ENCODE measurements at regions not wholly inside any gene's neighbourhood (a gene's known extent, or its start where the extent isn't known, plus 50 kb on each side); places are given as distances from the start of the nearest gene placed in this dataset.

DNA sequence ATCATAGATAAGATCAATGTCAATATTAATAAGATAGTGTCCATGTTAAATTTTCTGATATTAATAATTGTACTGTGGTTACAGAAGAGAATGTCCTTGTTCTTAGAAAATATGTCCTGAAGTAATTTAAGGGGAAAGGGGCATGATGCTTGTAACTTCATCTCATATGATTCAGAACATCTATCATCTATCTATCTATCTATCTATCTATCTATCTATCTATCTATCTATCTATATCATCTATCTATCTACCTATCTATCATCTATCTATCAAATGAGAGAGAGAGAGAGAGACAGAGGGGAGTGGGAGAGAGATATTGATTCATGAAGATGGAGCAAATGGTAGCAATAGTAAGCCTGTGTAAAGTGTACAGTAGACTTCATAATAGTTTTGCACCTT lies 124.8 kb upstream of the FAT1 start:
- Histone ChIP-seq H3K4me2 (ENCODE audit: low read depth, low read length) (no peak overlapping the region), H3K27me3 (ENCODE audit: control insufficient read depth, insufficient read depth, low read length) (no peaks in the 10 kb centered on the region), H3K27ac (ENCODE audit: insufficient read depth, low read length) (no peak overlapping the region), H2BK15ac (ENCODE audit: low read depth, low read length) (no peak overlapping the region), H3K9me1 (ENCODE audit: insufficient read depth, low read length) (peaks cover 12% of the 10 kb centered on the region; the same call in 1 of the 2 replicates), H4K5ac (ENCODE audit: low read depth, low read length) (no peak overlapping the region), H2AK5ac (ENCODE audit: low read depth, low read length) (no peak overlapping the region), H2AK9ac (replicated peaks; ENCODE audit: low read depth, low read length, poor library complexity) (no peak overlapping the region), H2AFZ (replicated peaks; ENCODE audit: low read length, poor library complexity) (no peak overlapping the region), H3K14ac (replicated peaks; ENCODE audit: low read depth, low read length) (no peak overlapping the region), H3K4ac (ENCODE audit: low read depth, low read length) (no peak overlapping the region), H4K8ac (ENCODE audit: low read depth in 2 of 2, low read length in 2 of 2) (no peak overlapping the region), H3K9me3 (ENCODE audit: control insufficient read depth, insufficient read depth, low read length) (peaks cover 3% of the 10 kb centered on the region; the same call in 1 of the 2 replicates), H3K9ac (ENCODE audit: low read depth, low read length) (no peak overlapping the region), H4K91ac (ENCODE audit: insufficient read depth, low read depth, low read length) (no peak overlapping the region), H4K20me1 (ENCODE audit: insufficient read depth, low read length) (no peaks in the 10 kb centered on the region), H3K79me1 (ENCODE audit: low read depth in 1 of 2, low read length in 2 of 2) (peaks cover 1 to 10% of the 10 kb centered on the region in 2 experiments; a peak in 1 of 4 replicates), H3K36me3 (ENCODE audit: control insufficient read depth, insufficient read depth, low read length) (no peaks in the 10 kb centered on the region), H3K56ac (ENCODE audit: extremely low read depth, insufficient read depth, low read length) (no peak overlapping the region), H2BK5ac (ENCODE audit: low read depth, low read length, poor library complexity, severe bottlenecking) (no peak overlapping the region), H2BK20ac (ENCODE audit: low read depth, low read length) (no peak overlapping the region), H2BK120ac (ENCODE audit: low read depth, low read length) (no peak overlapping the region), H3K4me3 (ENCODE audit: insufficient read depth, low read depth, low read length) (no peak overlapping the region), H3K18ac (ENCODE audit: low read depth, low read length) (no peak overlapping the region), H3K23ac (ENCODE audit: low read depth, low read length) (no peak overlapping the region), H3K4me1 (ENCODE audit: control insufficient read depth, insufficient read depth, low read length) (peaks cover 11% of the 10 kb centered on the region)
- no peak for TF ChIP-seq SMC3 (IDR thresholded peaks at IDR 0.05; ENCODE audit: low read depth, low read length)
- no peak for TF ChIP-seq RAD21 (IDR thresholded peaks at IDR 0.05; ENCODE audit: low read length)
- TF ChIP-seq, protein P1, sequence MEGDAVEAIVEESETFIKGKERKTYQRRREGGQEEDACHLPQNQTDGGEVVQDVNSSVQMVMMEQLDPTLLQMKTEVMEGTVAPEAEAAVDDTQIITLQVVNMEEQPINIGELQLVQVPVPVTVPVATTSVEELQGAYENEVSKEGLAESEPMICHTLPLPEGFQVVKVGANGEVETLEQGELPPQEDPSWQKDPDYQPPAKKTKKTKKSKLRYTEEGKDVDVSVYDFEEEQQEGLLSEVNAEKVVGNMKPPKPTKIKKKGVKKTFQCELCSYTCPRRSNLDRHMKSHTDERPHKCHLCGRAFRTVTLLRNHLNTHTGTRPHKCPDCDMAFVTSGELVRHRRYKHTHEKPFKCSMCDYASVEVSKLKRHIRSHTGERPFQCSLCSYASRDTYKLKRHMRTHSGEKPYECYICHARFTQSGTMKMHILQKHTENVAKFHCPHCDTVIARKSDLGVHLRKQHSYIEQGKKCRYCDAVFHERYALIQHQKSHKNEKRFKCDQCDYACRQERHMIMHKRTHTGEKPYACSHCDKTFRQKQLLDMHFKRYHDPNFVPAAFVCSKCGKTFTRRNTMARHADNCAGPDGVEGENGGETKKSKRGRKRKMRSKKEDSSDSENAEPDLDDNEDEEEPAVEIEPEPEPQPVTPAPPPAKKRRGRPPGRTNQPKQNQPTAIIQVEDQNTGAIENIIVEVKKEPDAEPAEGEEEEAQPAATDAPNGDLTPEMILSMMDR (conservative IDR thresholded peaks at IDR 0.05; ENCODE audit: low read depth, low read length), result no peak
- TF ChIP-seq MAFK (IDR thresholded peaks at IDR 0.05; ENCODE audit: low read depth, low read length), result no peak
- TF ChIP-seq RFX5 (IDR thresholded peaks at IDR 0.05; ENCODE audit: low read depth, low read length), result no peak
- TF ChIP-seq FOS (IDR thresholded peaks at IDR 0.05; ENCODE audit: low read depth, low read length), result no peak
- TF ChIP-seq RCOR1 (IDR thresholded peaks at IDR 0.05; ENCODE audit: insufficient replicate concordance, low read length), result no peak
- intact Hi-C loops (cut with micrococcal nuclease) (loop anchor here (10.0 kb wide), 1 partner anchor 1076 kb away; no protein-coding TSS in a partner anchor), in situ Hi-C loops (cut with MboI; ENCODE audit: low sequenced_read_pairs) (no loop called here), dilution Hi-C loops (cut with HindIII; ENCODE audit: low sequenced_read_pairs, unreplicated experiment) (no loop called here)
- no peak for ATAC-seq (ENCODE audit: low read depth)
- ChIA-PET CTCF (no interaction called here), POLR2A (ENCODE audit: unreplicated experiment) (no interaction called here)
- BruUV-seq (replicated peaks), result no TSS peak
- DNase-seq, result no peak
